HG03460 (cell line): ENCODE measurements at regions not wholly inside any gene's neighbourhood (a gene's known extent, or its start where the extent isn't known, plus 50 kb on each side); places are given as distances from the start of the nearest gene placed in this dataset.
"Not testable (repeated sequence)": the region's sequence is repeated elsewhere in the genome, so short reads cannot be mapped to it uniquely, and the experiment has no call there.

ENCODE experiments used
- ATAC-seq: cut with Tn5 transposase; IDR thresholded peaks from one replicate; pipeline ENCODE4 v1.9.1; 2021; ENCODE audit not compliant: unreplicated experiment

DNA sequence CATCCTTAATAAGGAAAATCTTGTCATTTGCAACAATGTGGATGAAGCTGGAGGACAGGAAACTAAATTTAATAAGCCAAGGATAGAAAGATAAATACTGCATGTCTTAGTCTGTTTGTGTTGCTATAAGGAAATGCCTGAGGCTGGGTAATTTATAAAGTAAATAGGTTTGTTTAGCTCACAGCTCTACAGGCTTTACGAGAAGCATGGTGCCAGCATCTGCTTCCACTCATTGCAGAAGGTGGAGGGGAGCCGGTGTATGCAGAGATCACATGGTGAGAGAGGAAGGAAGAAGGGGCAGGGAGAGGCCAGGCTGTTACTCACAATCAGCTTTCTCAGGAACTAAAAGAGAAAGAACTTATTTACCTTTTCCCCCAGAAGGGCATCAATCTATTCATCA is 118.9 kb upstream of the SMLR1 start:
- ATAC-seq, result no peak

DNA sequence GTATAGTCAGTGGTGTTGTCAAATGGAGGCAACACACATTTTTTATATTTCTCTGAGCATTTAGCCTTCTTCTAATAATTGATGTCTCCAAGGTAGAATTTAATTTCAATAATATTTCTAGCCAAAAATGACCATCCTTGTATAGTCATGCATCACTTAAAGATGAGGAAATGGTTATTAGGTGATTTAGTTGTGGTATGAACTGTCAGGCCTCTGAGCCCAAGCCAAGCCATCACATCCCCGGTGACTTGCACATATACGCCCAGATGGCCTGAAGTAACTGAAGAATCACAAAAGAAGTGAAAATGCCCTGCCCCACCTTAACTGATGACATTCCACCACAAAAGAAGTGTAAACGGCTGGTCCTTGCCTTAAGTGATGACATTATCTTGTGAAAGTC is 115.6 kb upstream of the SMLR1 start:
- not testable (repeated sequence) for ATAC-seq

DNA sequence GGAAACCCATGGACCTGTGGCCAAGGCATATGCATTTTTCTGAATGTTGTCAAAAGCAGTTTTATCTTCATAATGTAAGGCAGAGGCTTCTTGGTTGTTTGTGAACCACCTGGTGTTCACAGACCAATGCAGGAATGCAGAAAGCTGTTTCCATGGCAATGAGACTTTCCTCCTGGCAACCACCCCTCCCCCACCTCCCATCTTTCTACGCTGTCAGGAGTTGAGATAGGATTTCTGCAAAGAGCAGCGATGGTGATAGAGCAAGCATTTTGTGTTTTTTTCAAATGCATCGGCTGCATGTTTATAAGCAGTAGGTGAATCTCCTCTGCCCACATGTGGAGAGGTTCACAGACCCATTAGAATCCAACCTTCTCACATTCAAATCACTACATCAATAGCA is 114.1 kb upstream of the SMLR1 start:
- no peak for ATAC-seq

DNA sequence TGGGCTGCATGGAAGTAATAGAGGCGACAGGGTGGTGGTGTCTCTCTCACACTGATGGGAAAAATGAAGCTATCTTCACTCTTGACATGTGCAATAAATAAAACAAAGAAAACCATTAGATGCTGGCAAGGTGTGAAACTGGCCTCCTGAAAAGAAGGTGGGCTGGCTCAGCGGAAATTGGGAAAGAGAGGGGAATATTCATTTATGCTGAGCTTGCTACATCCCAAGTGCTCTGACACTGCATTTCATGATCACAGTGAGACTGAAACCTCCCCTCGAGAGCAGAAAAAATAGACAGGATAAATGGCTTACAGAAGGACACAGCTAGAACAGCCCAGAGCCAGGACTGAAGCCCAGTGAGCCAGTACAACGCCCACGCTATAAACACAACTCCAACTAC is 112.1 kb upstream of the SMLR1 start:
- no peak for ATAC-seq

DNA sequence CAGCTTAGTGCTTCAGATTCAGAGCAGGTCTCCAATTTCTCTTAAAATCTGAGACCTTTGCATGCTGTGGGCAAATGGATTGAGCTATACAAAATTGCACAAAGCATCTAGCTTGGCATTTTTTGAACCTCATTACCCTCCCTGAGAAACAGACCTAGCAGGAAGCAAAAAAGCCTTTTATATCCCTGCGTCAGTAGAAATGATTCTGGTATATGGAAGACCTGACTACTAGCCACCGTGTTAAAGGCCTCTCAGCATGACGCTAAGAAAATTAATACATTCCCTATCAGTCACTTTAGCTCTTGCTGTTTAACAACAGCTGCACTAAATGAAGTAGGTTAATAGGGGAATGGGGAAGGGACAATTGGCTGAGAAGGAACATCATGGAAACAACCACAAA is 110.7 kb upstream of the SMLR1 start:
- no peak for ATAC-seq

DNA sequence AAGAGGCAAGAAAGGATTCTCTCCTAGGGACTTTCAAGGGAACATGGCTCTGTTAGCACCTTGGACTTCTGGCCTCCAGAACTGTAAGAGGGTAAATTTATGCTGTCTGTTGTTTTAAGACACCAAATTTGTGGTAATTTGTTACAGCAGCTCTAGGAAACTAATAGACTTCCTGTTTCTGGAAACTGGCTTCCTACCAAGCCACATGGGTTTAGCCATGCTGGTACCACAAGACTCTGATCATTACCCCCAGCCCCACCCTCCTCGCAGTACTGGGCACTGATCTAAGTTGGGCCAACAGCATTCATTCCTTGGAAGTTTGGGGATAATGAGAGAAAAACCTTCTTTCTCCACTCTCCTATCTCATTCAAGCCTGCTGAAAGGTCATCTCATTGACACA is 109.5 kb upstream of the SMLR1 start:
- ATAC-seq, result no peak

DNA sequence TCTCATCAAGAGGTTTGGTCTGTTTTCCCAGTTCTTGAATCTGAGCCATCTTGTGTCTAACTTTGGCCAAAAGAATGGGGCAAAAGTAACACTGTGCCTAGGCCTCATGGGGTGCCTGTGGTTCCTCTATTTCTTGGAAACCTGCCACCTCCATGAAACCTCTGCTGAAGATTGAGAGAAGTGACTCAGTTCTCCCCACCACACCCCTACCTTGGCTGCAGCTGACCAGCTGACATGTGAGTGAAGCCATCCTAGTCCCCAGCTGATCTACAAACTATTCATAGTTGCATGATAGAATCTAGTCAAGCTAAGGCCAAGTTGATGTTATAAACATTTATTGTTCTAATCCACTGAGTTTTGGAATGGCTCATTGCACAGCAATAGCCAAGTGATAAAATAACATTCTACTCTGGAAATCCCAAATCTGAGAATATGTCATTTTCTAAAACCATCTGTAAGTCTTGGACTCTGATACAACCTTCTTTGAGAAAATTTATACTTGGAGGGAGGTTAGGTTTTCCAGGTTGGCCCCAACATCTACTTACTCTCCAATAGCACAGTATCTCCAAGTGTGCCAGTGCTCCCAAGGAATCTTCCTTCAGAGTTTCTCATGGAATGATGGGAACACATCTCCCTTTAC is 107.0 kb upstream of the SMLR1 start:
- no peak for ATAC-seq

DNA sequence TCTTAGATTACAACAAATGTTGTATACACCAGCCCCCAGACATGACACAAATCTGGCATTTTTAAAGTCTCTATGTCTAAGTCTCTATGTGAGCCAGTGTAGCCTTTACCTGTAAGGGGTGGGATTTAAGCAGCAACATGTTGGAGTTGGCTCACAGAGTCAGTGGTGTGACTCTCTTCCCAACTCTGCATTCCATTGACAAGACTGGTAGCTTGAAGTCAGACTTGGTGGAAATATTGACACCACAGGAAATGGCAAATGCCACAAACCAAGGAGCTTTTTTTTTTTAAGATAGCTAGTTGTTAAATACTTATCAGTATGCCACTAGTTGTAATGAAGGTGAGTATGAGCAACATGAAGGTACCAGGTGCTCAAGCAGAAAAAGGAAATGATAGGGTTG is 103.1 kb upstream of the SMLR1 start:
- ATAC-seq, result no peak

DNA sequence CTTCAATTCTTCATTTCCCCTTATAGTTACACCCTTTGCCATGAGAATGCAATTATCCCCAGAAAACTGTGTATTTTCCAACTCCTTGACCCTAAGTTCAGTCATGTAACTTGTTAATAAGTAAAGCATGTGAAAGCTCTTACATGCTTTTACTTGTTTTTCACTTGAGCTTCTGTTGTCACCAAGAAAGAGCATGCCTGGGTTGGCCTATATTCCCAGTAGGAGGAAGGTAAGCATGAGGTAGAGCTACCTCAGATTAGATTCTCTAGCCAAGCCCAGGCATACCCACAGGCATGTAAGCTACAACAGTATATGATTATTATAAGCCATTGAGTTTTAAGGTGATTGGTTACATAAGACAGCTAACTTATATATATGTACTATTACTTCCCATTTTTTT is 101.7 kb upstream of the SMLR1 start:
- ATAC-seq, result no peak

DNA sequence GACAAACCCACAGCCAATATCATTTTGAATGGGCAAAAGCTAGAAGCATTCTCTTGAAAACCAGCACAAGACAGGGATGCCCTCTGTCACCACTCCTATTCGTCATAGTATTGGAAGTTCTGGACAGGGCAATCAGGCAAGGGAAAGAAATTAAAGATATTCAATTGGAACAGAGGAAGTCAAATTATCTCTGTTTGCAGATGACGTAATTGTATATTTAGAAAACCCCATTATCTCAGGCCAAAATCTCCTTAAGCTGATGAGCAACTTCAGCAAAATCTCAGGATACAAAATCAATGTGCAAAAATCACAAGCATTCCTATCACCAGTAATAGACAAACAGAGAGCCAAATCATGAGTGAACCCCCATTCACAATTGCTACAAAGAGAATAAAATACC is 99.1 kb upstream of the SMLR1 start:
- not testable (repeated sequence) for ATAC-seq

DNA sequence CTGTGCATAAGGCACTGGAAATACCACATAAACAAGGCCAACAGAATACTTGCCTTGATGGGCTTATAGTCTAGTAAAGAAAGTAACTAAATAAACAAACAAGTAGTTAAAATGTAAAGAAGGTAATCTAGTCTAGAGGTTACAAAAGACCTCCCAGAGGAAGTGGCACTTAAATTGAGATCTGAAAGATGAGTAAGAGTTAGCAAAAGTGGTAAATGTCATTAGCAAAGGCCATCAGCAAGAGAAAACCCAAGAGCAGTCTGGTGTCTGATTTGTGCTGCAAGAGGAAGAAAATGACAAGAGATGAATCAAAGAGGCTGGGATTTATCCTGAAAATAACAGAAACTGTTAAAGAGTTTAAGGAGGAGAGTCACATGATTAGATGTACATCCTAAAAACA is 96.6 kb upstream of the SMLR1 start:
- no peak for ATAC-seq

DNA sequence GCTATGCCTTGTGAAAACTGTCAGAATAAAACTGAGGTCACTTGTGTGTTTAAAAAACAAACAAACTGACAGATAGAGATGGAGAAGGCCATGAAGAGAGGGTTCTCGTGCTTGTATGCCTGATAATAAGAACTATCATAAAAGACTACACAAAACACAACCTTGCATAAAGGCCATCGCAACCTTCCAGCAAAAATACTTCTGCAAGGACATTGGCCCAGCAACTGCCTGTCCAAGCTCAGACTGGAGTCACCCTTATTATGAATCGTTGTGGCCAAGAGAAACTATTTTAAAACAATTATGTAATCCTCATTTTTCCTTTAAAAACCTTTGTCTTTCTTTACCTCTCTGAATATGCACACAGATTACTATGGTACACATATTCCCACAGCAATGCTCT is 93.0 kb upstream of the SMLR1 start:
- ATAC-seq, result no peak

DNA sequence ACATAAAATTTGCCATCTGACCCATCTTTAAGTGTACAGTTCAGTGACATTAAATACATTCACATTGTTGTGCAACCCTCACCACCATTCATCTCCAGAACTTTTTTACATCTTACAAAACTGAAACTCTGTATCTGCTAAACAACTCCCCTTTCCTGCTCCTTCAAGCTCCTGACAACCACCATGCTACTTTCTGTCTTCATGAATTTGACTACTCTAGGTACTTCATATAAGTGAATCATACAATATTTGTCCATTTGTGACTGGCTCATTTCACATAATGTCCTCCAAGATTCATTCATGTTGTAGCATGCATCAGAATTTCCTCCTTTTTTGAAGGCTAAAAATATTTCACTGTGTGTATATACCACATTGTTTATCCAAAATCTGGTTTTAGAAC is 86.9 kb upstream of the SMLR1 start:
- ATAC-seq, result no peak

DNA sequence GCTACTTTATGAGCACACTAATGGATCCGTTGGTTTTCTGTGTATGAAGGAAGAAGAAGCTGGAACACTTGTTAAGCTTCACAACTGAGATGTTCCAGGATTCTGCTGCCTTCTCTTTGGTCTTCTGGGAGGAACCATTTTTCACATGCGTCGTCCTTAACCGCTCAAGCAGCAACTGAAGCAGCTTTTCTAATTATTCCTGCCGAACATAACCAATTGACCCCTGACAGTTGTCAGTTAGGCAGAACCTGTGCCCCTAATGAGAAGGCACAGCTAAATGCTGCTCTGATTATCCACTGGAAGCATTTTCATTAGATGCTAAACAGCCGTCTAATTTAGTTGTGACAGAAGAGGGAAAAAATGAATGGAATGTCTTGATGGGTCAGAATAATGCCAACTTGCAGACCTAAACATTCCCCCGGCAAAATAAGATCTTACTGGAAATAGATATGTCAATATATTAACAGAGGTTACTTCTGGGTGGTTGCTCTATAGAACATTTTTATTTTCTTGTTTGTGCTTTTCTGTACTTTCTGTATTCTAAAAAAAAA is 85.0 kb upstream of the SMLR1 start:
- ATAC-seq, result no peak

DNA sequence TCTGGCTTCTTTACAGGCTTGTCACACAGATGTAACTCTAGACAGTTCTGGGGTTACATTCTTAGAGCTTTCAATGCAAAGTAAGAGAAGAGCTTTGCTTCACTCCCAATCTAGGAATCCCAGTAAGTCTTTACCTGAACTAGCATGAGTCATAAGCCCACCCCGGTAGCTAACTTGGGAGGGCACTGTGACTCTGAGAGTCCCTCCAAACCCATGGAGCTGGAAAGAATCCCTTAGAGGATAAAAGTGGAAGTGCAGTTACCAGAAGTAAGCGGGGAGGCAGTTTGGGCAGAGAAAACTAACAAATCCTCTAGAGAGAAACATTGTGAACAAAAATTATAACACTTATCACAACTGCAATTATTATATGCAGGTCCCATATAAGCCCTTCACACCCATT is 84.0 kb upstream of the SMLR1 start:
- no peak for ATAC-seq

DNA sequence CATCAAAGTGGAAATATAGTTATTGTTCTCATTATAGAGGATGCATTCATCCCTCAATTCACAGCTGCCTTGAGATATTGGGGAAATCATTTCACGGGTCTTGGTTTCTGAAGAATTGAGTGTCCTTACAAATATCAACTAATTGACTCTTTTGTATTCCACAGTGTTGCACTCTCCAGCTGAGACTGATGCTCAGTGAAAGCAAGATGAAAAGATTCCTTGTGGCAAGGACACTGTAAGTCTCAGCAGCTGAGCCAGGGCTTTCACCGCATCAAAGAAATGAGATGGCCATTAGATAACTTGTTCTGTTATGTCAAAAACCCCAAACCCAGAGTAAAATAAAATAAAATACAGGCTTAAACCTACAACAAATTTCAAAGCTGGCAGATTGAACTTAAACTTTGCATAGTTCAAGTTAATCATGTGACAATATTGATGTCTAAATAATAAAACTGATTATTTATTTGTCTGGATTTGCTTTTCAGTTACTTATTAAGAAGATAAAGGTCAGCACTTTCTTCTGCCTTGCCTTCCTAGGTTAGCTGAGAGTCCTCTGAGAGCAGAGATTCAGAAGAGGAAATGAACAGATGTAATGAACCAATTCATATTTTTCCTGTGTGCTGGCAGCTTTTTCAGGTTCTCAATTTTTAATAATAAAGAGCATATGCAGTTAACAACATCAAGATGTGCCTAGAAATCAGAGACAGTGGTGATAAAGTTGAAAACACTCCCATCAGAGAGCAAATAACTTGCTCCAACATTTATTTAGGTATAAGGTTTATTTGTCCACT is 82.4 kb upstream of the SMLR1 start:
- no peak for ATAC-seq

DNA sequence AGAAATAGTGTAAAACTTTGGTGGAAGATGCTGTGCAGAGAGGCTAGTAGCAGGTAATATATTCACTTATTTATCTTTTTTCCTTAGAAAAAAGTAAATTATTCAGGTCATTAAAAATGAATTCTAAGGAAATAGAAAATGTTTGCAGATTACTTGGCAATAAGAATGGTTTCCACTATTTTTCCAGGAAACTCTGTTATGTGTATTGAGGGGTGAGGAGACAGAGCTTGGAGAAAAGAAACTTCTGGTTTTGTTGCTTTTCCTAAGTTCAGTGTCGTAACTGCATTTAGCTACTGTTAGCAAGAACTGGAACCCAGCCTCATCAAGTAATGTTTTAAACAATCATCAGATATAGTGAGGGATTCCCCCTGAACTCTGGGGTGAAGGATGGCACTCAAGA is 79.2 kb upstream of the SMLR1 start:
- ATAC-seq, result no peak

DNA sequence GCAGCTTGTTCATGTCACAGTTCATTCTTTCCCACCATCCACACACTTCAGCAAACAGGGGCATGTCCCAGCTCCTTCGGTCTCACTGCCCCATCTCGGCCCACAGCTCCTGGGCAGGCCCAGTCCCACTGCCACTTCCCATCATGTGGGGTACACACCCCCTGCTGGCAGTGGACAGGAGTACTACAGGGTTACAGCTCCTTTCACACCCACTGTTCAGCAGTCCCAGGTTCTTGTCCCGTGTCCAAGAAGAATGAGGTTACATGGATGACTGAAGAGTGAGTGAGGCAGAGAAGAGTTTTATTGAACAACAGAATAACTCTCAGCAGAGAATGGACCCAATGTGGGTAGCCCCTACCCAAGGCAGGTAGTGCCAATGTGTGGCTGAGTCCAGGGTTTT is 77.8 kb upstream of the SMLR1 start:
- no peak for ATAC-seq

DNA sequence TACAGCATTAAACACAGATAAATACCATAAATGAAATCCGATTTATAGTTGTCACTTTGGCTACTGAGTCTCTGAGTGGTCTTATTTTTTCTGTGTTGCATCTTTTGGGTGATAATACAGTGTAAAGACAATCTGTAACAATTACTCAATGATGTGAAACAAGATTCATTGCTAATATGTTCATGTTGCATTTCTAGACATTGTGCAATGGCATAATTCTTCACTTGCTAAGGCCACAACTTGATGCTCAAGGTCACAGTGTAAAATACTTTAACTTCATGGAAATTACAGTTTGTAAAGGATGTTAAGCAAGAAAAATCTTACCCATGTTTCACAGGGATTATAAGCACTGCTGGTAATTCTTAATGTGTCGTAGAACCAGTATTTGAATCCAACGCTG is 74.9 kb upstream of the SMLR1 start:
- no peak for ATAC-seq

DNA sequence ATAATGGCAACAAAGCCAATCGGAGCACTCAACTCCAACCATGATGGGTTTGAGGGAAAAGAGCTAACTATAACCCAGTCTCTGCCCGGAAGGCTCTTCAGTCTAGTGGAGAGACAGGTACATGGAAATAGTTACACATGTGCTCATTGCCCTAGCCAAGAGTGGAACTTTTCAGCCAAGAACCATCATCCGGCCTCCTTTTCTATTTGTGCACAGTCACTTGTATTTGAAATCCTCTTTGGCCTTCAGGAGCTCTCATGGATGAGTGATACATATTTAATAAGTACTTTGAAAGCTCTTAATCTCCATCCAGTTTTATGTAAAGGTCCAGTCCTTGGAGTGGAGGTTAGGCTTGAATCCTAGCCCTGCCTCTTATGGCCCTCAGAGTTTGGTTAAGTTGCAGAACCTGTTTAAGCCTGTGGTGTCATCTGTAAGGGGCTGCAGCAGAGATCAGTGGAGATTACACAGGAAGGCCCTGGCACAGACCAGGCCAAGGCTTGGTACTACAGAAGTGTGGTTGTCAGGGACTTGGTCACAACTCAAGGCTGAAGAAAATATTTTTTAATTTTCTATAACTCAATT is 72.3 kb upstream of the SMLR1 start:
- no peak for ATAC-seq

DNA sequence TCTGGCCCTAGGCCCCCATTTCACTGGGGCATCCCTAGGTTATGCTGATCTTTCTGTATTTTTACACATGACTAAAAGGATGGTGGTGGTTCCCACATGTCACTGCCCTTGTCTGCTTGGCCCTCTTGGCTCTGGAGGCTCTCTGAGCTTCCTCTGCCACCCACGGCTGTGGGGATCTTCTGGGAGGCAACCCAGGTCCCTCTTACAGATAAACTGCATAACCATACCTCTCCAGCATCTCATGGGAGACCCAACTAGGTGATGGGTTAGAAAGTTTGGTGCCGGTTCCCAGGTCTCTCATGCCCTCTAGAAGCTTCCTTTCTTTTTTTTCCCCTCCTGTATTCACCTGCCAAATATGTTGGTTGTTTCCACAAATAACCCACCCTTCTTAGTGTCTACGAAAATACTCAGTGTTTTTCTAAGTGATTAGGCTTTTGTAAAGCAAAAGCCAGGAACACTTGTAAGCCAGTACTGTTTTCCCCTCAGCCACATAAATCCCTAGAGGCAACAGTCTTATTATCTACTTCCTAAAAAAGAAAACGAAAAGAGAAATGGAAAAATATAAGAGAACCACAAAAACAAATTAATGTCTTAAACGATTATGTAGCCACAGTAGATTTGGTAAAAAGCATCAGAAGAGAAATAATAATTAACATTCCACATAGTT is 71.7 kb upstream of the SMLR1 start:
- ATAC-seq, result no peak

DNA sequence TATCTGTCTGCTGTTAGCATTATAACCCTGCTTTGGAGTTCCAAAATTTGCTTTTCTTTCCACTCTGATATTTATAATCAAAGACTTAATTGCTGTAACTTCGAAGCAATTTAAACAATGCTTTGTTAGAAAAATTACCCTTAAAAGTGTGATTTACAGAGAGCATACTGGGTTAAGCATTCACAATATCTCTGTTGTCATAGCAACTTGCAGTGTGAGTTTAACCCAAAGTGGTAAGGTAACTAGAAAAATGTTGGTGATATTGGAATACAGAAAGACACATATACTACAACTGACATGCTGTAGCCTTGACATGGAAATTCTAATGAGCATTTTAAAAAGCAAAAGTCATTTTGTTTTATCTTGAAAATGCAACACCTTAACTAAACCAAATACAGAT is 70.4 kb upstream of the SMLR1 start:
- ATAC-seq, result no peak
